ENCODE measurements at regions not wholly inside any gene's neighbourhood (a gene's known extent, or its start where the extent isn't known, plus 50 kb on each side); places are given as distances from the start of the nearest gene placed in this dataset.

DNA sequence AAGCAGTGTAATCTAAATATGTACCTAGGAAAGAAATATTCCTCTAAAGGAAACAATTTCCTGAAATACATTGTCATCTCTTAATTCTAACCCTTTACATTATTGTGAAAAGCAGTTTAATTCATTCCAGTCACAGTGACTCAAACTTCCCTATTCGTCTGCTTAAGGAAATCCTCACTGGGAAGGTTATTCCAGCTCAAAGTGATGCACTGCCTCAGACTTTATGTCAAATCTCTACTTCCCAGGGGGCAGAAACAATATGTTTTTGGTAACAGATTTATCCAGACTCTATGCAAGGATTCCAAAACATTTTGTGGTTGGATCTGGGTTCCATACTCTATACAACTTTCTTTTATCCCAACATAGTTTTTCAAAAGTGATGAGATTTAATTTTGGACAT lies 145.2 kb downstream of the NTMT2 start (continued):
- TF ChIP-seq EGR1 (IDR thresholded peaks at IDR 0.05; ENCODE audit: borderline replicate concordance, low read depth, low read length) (no peak), BRCA1 (IDR thresholded peaks at IDR 0.05; ENCODE audit: low read depth, low read length) (no peak)

All from H1 (cell line).